ENCODE measurements at regions not wholly inside any gene's neighbourhood (a gene's known extent, or its start where the extent isn't known, plus 50 kb on each side); places are given as distances from the start of the nearest gene placed in this dataset.

- intact Hi-C loops (cut with micrococcal nuclease) = no loop called here
Observed at GRCh38 chr13:103540382-103540765, 474.2 kb upstream of the SLC10A2 start.

GRCh38 chr13:103539721-103540381, 473.6 kb upstream of the SLC10A2 start:
- intact Hi-C loops (cut with micrococcal nuclease) = no loop called here

DNA sequence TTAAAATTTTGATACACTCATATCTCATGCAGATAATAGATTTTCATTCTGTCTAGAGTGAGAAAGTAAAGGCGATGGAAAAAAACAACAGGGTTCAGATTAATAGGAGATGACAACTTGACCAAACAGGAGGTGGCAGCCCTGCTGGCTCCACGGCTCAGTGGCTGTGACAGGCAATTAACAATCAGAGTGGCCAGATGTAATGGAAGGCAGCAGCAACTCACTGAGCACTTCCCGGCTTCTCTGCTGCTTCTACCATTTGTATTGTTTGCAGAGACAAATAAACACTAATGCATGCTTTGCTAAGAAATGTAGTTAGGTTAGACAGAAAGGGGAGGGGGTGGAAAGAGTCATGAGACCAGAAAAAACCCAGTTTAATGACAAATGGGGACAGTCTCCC, 473.0 kb upstream of the SLC10A2 start:
- intact Hi-C loops (cut with micrococcal nuclease) = no loop called here

DNA sequence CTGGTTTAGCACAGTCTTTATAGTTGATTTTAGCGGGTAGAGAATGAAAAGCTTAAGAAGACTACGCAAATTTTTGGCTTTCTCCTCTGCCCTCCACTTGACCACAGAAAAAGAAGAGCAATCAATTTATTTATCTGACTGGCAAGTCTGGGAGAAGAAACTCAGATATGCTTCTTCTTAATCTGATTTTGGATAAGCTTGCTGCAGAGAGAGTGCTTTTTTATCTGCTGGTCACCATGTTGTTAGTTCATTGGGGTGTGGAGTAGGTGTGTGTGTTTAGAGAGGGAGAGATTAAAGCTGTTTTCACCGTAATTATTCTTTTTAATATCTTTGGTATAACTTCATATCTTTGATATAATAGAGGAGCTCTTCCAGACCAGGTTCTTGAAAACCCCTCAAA, 471.4 kb upstream of the SLC10A2 start:
- intact Hi-C loops (cut with micrococcal nuclease) = no loop called here

DNA sequence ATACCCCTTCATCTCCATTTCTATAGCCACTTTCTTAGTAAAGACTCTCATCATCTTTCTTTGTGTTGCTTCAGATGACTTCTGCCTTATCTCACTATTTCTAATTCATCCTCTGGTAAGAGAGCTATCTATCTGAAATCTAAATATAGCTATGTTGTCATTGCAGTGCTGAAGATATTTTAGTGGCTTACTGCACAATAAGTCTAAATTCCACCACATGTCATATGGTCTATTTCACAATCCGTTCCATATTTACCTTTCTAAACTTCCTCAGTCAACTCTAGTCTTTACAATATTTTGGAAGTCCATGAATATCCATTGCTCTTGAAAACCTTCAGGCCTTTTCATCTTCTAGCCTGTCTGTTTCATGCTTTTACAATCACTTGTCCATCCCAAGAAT, 465.1 kb upstream of the SLC10A2 start:
- intact Hi-C loops (cut with micrococcal nuclease) = no loop called here

DNA sequence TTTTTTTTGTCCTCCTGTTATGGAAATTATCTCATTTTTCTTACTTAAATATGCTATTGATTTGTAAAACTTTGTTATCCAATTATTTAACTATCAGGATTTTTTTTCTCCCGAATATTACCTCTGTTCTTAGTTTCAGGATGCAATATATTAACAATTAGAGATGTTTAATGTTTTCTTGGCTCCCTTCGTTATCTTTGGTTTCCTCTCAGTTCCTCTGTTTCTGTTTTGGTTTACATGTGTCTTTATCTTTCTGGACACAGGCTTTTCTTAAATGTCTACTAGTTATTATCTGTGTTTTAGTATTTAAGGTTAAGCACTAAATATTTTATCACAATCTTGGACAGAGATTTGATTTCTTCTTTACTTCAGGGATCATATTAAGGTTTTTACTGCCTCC, 462.2 kb upstream of the SLC10A2 start:
- intact Hi-C loops (cut with micrococcal nuclease) = no loop called here

GRCh38 chr13:103525530-103525929, 459.3 kb upstream of the SLC10A2 start:
- intact Hi-C loops (cut with micrococcal nuclease) = no loop called here

DNA sequence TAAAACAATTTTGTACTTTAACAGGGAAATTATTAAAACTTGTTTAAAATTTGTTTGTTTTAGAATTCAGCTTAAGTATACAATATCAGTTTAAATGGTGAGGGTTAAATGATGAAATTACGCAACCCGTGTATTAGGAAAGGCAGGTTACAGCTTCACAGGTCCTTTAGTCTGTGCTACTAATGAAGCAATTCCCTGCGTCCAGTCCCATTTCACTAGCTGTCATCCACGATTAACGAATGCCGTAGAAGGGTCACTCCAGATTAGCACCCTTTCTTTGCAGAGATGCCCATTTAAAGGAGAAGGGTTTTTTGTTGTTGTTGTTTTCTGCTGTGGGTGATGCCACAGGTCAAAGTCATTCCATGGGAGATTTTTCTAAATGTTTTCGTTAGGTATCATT, 457.6 kb upstream of the SLC10A2 start:
- intact Hi-C loops (cut with micrococcal nuclease) = no loop called here

DNA sequence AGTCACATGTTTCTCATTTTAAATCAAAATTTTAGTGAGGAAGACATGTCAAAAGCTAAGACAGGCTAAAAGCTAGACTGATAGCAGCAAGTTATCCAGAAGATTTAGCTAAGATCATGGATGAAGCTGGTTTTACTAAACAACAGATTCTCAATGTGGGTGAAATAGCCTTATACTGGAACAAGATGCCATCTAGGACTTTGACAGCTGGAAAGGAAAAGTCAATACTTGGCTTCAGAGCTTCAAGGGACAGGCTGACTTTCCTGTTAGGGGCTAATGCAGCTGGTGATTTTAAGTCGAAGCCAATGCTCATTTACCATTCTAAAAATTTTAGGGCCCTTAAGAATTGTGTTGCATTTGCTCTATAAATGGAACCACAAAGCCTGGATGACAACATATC, 455.3 kb upstream of the SLC10A2 start:
- intact Hi-C loops (cut with micrococcal nuclease) = no loop called here

DNA sequence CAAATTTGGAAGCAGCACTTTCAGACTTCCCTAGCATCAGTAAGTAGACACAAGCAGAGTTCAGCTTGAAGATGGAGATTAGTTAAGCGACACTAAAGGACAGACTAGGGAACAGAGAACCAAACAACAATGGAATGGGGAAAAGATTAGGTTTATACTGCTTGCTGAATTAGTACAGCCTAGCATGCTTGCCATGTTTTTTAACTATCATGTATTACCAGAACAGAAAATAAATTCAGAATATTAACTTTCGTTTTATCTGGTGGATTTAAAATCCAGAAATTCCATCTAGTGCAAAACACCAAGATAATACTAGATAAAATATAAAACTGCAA, 451.5 kb upstream of the SLC10A2 start:
- intact Hi-C loops (cut with micrococcal nuclease) = no loop called here

DNA sequence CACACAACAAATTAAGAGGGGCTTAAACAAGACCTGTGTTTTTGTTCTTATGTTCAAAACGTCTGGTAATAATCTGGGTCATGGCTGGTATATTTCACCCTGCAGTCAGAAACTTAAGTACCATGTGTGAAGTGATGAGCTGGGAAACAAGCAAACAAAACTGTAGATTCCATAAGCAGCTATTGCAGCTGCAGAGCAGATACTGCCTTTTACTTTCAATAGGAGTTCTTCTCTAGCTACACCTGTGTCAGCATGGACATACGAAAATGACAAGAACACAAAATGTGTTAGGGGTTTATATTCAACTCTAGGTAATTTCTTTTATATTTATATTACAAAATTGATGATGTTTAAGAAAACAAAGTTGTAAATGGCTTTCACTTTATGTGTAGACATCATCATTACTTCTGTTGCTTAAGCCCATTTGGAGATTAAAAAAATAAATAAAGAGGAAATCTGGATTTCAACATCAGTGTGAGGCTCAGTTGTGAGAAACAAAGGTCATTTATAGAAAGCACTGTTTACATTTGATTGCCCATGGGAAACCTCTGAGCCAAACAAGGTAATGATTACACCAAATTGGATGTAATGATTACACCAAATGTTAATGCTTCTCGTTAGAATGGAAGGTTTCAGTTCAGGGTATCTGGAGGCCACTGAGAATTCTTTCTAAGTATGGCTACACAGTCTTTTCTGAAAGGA, 451.0 kb upstream of the SLC10A2 start:
- intact Hi-C loops (cut with micrococcal nuclease) = no loop called here

- intact Hi-C loops (cut with micrococcal nuclease) = no loop called here
Observed at GRCh38 chr13:103516015-103516795, 450.0 kb upstream of the SLC10A2 start.

DNA sequence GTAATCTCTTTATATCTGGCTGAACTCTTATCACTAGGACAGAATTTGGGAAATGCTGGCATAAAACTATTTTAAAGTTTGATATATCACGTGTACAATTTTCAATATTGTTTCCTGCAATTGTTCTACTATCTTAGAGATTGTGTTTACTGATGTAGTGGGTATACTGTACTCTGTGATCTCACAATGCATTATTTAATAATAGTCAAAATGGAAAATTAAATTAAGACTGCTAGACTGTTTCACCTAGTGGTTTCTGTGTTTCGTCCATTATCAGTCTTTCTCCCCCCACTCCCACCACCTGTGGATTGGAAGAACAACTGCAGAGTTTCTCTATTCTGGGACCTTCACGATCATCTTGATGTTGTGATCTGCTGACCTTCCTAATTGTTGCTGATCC, 449.2 kb upstream of the SLC10A2 start:
- intact Hi-C loops (cut with micrococcal nuclease) = no loop called here

- intact Hi-C loops (cut with micrococcal nuclease) = no loop called here
Observed at GRCh38 chr13:103514619-103515018, 448.4 kb upstream of the SLC10A2 start.

DNA sequence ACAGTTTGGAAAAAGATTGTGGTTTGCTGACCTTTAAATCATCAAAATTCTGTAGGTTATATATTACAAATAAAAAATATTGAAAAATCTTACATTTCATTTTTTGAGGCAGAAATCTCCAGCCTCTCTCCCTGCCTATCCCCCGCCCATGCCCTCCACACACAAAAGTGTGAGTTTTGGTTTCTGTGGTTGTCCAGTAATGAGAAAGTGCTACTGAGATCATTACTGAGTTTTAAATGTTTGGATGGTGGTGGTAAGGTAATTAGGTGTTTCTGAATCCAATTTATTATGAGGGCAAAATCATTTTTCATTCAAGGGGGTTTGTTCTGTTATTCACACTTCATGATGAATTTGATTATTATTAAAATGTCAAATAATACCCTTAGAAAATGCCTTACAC, 448.0 kb upstream of the SLC10A2 start:
- intact Hi-C loops (cut with micrococcal nuclease) = no loop called here

DNA sequence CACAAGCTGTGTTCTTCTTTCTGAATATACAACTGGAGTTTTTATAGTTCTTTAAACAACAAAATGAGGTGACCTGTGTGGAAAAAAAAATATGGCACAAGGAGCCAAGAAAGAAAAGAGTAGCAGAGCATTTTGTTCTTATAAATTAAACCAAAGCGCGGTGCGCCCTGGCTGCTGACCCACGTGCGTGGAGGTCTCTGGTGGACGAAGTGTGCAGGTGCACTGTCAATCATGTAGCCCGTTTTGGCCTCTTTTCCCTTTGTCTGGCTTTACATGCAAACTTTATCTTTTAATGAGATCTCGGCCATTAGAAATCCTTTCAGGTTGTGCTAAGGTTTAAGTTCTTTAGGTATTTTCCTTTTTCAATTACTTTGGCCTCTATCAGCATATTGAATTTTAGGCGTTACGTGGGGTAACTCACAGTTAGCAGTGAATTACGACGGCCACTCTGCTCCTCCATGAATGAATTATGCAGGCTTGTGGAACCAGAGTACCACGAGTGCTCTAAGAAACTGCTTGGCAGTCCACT, 443.9 kb upstream of the SLC10A2 start:
- intact Hi-C loops (cut with micrococcal nuclease) = no loop called here

GRCh38 chr13:103497404-103497803, 431.2 kb upstream of the SLC10A2 start:
- intact Hi-C loops (cut with micrococcal nuclease) = no loop called here

DNA sequence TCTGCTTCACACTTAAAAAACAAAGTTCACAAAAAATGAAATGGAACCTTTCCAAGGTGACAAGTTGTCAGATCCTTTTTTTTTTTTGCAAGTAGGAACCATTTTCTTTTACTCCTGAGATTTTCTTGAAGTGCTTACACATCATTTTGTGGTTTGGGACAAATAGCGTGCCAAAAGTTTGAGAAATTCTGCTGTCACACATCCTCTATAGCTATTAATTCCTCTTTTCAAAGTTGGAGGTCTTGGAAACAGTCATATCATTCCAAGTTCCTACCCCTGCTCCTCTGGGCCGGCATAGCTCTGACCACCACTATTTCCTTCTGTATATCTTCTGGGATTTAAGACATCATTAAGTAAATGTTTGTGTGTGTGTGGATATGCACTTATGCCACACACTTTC, 421.6 kb upstream of the SLC10A2 start:
- intact Hi-C loops (cut with micrococcal nuclease) = no loop called here

GRCh38 chr13:103473081-103473480, 406.9 kb upstream of the SLC10A2 start:
- intact Hi-C loops (cut with micrococcal nuclease) = no loop called here

- intact Hi-C loops (cut with micrococcal nuclease) = no loop called here
Observed at GRCh38 chr13:103471896-103472295, 405.7 kb upstream of the SLC10A2 start.

GRCh38 chr13:103469771-103470170, 403.6 kb upstream of the SLC10A2 start:
- intact Hi-C loops (cut with micrococcal nuclease) = no loop called here

DNA sequence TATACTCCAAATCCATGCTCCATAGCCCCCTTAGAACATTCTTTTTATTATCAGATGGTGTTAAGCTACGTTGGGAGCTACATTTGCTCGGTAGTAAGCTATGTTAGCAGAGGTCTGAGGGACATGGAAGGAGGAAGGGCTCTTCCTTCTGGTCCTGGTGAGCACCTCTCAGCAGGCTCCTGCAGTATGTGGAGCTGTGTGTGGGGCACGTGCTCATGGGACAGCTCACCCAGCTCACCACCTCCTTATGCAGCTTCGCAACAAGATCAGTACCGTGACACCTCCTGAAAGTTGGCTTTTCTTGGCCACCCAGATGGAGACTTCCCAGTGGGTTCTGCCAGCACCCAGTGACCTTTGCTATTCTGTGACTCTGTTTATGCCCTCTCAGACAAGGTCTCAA, 400.5 kb upstream of the SLC10A2 start:
- intact Hi-C loops (cut with micrococcal nuclease) = no loop called here

Measured in T-helper 1 cell treated with Interleukin-12 subunit alpha and Interleukin-12 subunit beta and Interleukin-4 antibody, amounts not matched to agents 30 ng/mL and 1 ng/mL, for 36 hours (primary cell).